Mesothelial cell of epicardium (in vitro differentiated cells): ENCODE measurements at regions not wholly inside any gene's neighbourhood (a gene's known extent, or its start where the extent isn't known, plus 50 kb on each side); places are given as distances from the start of the nearest gene placed in this dataset.

Source experiments
- DNase-seq, 2 experiments: peaks; one replicate each; pipeline ENCODE4 v3.0.0; 2021; ENCODE audit warnings: low spot score in 2 of 2; ENCODE audit not compliant: unreplicated experiment in 2 of 2
- H3K27ac Mint-ChIP-seq: 2 replicates; pipeline ENCODE4 v1.8.0; 2021; ENCODE audit warnings: mixed read lengths
- H3K27me3 Mint-ChIP-seq: 2 replicates; pipeline ENCODE4 v1.8.0; 2021; ENCODE audit warnings: low read depth, mixed read lengths
- H3K36me3 Mint-ChIP-seq: 2 replicates; pipeline ENCODE4 v1.8.0; 2021; ENCODE audit warnings: mixed read lengths
- H3K4me1 Mint-ChIP-seq: 2 replicates; pipeline ENCODE4 v1.8.0; 2021; ENCODE audit warnings: mixed read lengths
- H3K4me3 Mint-ChIP-seq: 2 replicates; pipeline ENCODE4 v1.8.0; 2021; ENCODE audit warnings: mild to moderate bottlenecking, moderate library complexity, mixed read lengths
- H3K9me3 Mint-ChIP-seq: 2 replicates; pipeline ENCODE4 v1.8.0; 2021; ENCODE audit warnings: mixed read lengths
- TF ChIP-seq, protein P1 (sequence below): fragments of 200-600 bp; sonication (generic); IDR thresholded peaks from one replicate; pipeline ENCODE4 v1.5.0; 2021; ENCODE audit warnings: antibody characterized with exemption; ENCODE audit not compliant: unreplicated experiment

DNA sequence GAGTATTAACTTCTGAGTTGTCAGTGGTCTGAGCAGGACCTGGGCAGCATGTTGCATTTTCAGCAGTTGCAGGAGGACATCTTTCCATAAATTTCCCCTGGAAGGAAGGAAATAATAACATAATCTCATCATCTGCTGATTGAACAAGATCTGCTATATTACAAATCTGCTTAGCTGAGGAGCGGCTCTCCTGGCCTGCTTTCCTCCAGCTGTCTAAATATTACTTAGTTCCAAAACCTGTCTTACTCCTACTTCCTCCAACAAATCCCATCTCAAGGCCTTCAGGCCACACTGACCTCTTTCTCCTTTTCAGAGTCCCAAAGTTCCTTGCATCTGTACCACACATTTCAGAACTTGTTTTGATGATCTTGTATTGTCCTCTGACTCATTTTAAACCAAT is 364.4 kb upstream of the MCTP2 start:
- TF ChIP-seq, protein P1, sequence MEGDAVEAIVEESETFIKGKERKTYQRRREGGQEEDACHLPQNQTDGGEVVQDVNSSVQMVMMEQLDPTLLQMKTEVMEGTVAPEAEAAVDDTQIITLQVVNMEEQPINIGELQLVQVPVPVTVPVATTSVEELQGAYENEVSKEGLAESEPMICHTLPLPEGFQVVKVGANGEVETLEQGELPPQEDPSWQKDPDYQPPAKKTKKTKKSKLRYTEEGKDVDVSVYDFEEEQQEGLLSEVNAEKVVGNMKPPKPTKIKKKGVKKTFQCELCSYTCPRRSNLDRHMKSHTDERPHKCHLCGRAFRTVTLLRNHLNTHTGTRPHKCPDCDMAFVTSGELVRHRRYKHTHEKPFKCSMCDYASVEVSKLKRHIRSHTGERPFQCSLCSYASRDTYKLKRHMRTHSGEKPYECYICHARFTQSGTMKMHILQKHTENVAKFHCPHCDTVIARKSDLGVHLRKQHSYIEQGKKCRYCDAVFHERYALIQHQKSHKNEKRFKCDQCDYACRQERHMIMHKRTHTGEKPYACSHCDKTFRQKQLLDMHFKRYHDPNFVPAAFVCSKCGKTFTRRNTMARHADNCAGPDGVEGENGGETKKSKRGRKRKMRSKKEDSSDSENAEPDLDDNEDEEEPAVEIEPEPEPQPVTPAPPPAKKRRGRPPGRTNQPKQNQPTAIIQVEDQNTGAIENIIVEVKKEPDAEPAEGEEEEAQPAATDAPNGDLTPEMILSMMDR: no peak
- Mint-ChIP-seq H3K27ac (no peak overlapping the region), H3K9me3 (no peaks in the 10 kb centered on the region), H3K36me3 (no peaks in the 10 kb centered on the region), H3K4me3 (no peak overlapping the region), H3K4me1 (no peaks in the 10 kb centered on the region), H3K27me3 (peaks cover 12% of the 10 kb centered on the region)
- no peak for DNase-seq

- Mint-ChIP-seq H3K9me3 (no peaks in the 10 kb centered on the region), H3K4me3 (no peak overlapping the region), H3K27ac (no peak overlapping the region), H3K4me1 (peaks cover 1% of the 10 kb centered on the region), H3K36me3 (no peaks in the 10 kb centered on the region), H3K27me3 (peaks cover 12% of the 10 kb centered on the region)
- DNase-seq: no peak
- TF ChIP-seq, protein P1: no peak
Observed at GRCh38 chr15:93866476-93866875, 364.9 kb upstream of the MCTP2 start.

GRCh38 chr15:93865586-93865985 is 365.8 kb upstream of the MCTP2 start:
- TF ChIP-seq, protein P1: no peak
- H3K36me3 Mint-ChIP-seq: no peaks in the 10 kb centered on the region
- H3K27me3 Mint-ChIP-seq: peaks cover 12% of the 10 kb centered on the region
- no peak overlapping the region for H3K4me3 Mint-ChIP-seq
- peaks cover 8% of the 10 kb centered on the region for H3K4me1 Mint-ChIP-seq
- H3K27ac Mint-ChIP-seq: no peak overlapping the region
- DNase-seq: no peak
- no peaks in the 10 kb centered on the region for H3K9me3 Mint-ChIP-seq

DNA sequence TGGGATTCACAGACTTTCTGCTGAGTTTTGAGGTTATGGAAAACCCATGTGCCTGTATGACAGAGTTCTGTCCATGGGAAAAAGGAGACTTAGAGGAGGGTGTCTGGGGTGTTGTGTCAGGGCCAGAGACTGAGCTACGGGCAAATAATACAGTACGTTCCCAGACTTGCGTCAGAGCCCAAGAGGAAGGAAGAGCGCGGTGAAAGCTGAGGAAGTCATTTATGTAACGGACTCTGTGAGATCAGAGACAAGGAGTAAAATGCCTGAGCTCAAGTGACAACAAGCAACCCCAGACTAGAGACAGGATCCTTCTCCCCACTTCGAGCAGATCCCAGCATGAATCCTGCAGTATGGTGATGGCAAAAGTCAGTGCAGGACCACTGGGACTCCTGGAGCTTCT is 368.6 kb upstream of the MCTP2 start:
- TF ChIP-seq, protein P1: no peak
- Mint-ChIP-seq H3K4me3 (no peak overlapping the region), H3K9me3 (no peaks in the 10 kb centered on the region), H3K27ac (no peak overlapping the region), H3K27me3 (peaks cover 6% of the 10 kb centered on the region), H3K36me3 (no peaks in the 10 kb centered on the region), H3K4me1 (peaks cover 10% of the 10 kb centered on the region)
- DNase-seq: no peak

- no peak overlapping the region for H3K27ac Mint-ChIP-seq
- H3K9me3 Mint-ChIP-seq: no peaks in the 10 kb centered on the region
- no peaks in the 10 kb centered on the region for H3K36me3 Mint-ChIP-seq
- no peak overlapping the region for H3K4me3 Mint-ChIP-seq
- peaks cover 10% of the 10 kb centered on the region for H3K4me1 Mint-ChIP-seq
- H3K27me3 Mint-ChIP-seq: peaks cover 6% of the 10 kb centered on the region
- TF ChIP-seq, protein P1: no peak
- DNase-seq: no peak
Observed at GRCh38 chr15:93861956-93862741, 369.2 kb upstream of the MCTP2 start.

DNA sequence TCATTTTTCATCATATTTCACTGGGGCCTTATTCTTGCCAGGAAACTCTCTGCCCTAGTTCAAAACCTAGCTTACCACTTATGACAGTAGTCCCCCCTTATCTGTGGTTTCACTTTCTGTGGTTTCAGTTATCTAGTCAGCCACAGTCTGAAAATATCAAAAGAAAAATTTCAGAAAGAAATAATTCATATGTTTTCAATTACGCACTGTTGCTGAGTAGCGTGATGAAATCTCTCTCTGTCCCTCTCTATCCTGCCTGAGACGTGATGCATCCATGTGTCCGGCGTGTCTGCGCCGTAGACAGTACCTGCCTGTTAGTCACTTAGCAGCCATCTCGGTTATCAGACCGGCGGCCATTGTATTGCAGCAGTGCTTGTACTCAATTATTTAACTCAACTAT is 369.9 kb upstream of the MCTP2 start:
- no peaks in the 10 kb centered on the region for H3K9me3 Mint-ChIP-seq

More for the DNA sequence above, 369.9 kb upstream of the MCTP2 start:
- peaks cover 3% of the 10 kb centered on the region for H3K27me3 Mint-ChIP-seq
- peaks cover 10% of the 10 kb centered on the region for H3K4me1 Mint-ChIP-seq
- TF ChIP-seq, protein P1: no peak
- no peaks in the 10 kb centered on the region for H3K36me3 Mint-ChIP-seq
- peak overlapping the region; percentile 51 for H3K27ac Mint-ChIP-seq
- DNase-seq: no peak
- no peak overlapping the region for H3K4me3 Mint-ChIP-seq
